Erythroblast (primary cell): ENCODE measurements at regions not wholly inside any gene's neighbourhood (a gene's known extent, or its start where the extent isn't known, plus 50 kb on each side); places are given as distances from the start of the nearest gene placed in this dataset.
"Not testable (repeated sequence)": the region's sequence is repeated elsewhere in the genome, so short reads cannot be mapped to it uniquely, and the experiment has no call there.

Experiments
- GATA1 ChIP-seq: IDR thresholded peaks from 2 replicates; pipeline ENCODE4 v1.6.1; 2011; ENCODE audit warnings: low read depth, mild to moderate bottlenecking, control low read depth, low read length, moderate library complexity
- POLR2A ChIP-seq: IDR thresholded peaks from 2 replicates; pipeline ENCODE4 v1.6.1; 2011; ENCODE audit warnings: mild to moderate bottlenecking, low read length

DNA sequence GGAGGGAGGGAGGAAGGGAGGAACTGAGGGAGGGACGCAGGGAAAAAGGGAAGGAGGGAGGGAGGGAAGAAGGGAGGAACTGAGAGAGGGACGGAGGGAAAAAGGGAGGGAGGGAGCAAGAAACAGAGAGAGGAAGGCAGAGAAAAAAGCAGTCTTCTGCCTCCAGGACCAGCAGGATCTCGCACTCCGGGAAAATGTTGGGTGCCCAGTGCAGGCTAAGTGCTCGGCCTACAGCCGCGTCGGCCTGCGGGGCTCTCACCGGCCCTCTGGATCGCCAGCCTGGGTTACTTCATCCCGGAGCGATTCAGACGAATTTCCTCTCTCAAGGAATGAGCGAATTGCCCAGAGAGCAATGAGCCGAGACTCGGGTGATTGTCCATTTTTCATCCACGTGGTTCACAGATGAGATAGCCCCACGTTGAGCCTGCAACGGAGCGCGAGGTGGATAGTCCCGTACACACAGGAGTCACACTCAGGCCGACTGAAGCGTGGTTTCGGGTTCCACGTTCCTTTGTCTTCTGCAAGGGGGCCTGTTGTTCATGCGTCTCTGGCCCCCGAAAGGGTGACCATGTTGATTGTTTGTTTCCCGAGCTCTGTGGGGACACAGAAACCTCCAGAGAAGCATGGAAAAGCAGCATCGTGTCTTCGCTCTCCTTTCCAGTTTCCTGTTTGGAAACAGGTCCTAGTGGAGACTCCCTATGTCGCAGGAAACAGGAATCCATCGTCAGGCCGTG, 1937.1 kb upstream of the DEFB115 start:
- not testable (repeated sequence) for TF ChIP-seq POLR2A, GATA1
